IMR-90 (cell line): ENCODE measurements at regions not wholly inside any gene's neighbourhood (a gene's known extent, or its start where the extent isn't known, plus 50 kb on each side); places are given as distances from the start of the nearest gene placed in this dataset.

Experiments used
- BHLHE40 ChIP-seq: fragments of 150-350 bp; IDR thresholded peaks from 2 replicates; pipeline ENCODE4 v1.6.1; 2016; ENCODE audit warnings: mild to moderate bottlenecking, low read depth, low read length
- FOS ChIP-seq: fragments of 150-350 bp; IDR thresholded peaks from 2 replicates; pipeline ENCODE4 v1.6.1; 2016; ENCODE audit warnings: low read depth, low read length
- POLR2A ChIP-seq: IDR thresholded peaks from 2 replicates; pipeline ENCODE4 v1.6.1; 2012; ENCODE audit warnings: mild to moderate bottlenecking, low read depth, low read length
- RAD21 ChIP-seq: IDR thresholded peaks from 2 replicates; pipeline ENCODE4 v1.6.1; 2012; ENCODE audit warnings: low read length, improper control_type of control experiment
- RFX5 ChIP-seq: IDR thresholded peaks from 2 replicates; pipeline ENCODE4 v1.8.0; 2012; ENCODE audit warnings: low read depth, mild to moderate bottlenecking, low read length, moderate library complexity
- SMC3 ChIP-seq: fragments of 150-350 bp; IDR thresholded peaks from 2 replicates; pipeline ENCODE4 v1.6.1; 2016; ENCODE audit warnings: low read depth, mild to moderate bottlenecking, antibody characterized with exemption, low read length, moderate library complexity
- TF ChIP-seq, protein P1 (sequence below): conservative IDR thresholded peaks from 2 replicates; pipeline ENCODE4 v1.5.1; 2012; ENCODE audit warnings: mild to moderate bottlenecking, low read depth, low read length, improper control_type of control experiment
- TF ChIP-seq, protein P2 (sequence below): fragments of 150-350 bp; IDR thresholded peaks from 2 replicates; pipeline ENCODE4 v1.6.1; 2017; ENCODE audit warnings: mild to moderate bottlenecking, antibody characterized with exemption, low read length, low read depth
- TF ChIP-seq, protein P3 (sequence below): fragments of 150-350 bp; IDR thresholded peaks from 2 replicates; pipeline ENCODE4 v1.6.1; 2016; ENCODE audit warnings: low read depth, mild to moderate bottlenecking, low read length, moderate library complexity, borderline replicate concordance

DNA sequence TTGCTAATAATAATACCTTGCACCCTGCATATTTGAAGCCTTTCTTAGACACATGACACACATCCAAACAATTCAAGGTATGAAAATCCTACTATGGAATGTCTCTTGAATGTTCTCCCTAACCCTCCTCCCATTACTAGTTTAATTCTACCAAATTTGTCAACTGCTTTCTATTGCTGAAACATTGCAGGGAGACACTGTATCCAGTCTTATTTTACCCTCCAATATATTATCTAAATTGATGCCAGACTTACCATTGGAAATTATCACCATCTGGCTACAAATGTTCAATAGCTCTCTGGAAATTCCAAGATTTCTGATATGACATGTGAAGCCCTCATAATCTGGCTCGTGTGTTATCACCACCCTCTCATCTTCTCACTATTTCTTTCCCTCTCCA, 1027.3 kb upstream of the CITED2 start:
- TF ChIP-seq FOS (no peak), POLR2A (no peak), BHLHE40 (no peak), SMC3 (no peak), RAD21 (no peak), RFX5 (no peak)
- TF ChIP-seq, protein P1, sequence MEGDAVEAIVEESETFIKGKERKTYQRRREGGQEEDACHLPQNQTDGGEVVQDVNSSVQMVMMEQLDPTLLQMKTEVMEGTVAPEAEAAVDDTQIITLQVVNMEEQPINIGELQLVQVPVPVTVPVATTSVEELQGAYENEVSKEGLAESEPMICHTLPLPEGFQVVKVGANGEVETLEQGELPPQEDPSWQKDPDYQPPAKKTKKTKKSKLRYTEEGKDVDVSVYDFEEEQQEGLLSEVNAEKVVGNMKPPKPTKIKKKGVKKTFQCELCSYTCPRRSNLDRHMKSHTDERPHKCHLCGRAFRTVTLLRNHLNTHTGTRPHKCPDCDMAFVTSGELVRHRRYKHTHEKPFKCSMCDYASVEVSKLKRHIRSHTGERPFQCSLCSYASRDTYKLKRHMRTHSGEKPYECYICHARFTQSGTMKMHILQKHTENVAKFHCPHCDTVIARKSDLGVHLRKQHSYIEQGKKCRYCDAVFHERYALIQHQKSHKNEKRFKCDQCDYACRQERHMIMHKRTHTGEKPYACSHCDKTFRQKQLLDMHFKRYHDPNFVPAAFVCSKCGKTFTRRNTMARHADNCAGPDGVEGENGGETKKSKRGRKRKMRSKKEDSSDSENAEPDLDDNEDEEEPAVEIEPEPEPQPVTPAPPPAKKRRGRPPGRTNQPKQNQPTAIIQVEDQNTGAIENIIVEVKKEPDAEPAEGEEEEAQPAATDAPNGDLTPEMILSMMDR, result no peak
- TF ChIP-seq, protein P2, sequence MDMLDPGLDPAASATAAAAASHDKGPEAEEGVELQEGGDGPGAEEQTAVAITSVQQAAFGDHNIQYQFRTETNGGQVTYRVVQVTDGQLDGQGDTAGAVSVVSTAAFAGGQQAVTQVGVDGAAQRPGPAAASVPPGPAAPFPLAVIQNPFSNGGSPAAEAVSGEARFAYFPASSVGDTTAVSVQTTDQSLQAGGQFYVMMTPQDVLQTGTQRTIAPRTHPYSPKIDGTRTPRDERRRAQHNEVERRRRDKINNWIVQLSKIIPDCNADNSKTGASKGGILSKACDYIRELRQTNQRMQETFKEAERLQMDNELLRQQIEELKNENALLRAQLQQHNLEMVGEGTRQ, result no peak
- TF ChIP-seq, protein P3, sequence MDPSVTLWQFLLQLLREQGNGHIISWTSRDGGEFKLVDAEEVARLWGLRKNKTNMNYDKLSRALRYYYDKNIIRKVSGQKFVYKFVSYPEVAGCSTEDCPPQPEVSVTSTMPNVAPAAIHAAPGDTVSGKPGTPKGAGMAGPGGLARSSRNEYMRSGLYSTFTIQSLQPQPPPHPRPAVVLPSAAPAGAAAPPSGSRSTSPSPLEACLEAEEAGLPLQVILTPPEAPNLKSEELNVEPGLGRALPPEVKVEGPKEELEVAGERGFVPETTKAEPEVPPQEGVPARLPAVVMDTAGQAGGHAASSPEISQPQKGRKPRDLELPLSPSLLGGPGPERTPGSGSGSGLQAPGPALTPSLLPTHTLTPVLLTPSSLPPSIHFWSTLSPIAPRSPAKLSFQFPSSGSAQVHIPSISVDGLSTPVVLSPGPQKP, result no peak
